Activated naive CD8-positive, alpha-beta T cell treated with anti-CD3 and anti-CD28 coated beads, Interleukin-2, amount 50 U/mL, for 24 hours (primary cell): ENCODE measurements at regions not wholly inside any gene's neighbourhood (a gene's known extent, or its start where the extent isn't known, plus 50 kb on each side); places are given as distances from the start of the nearest gene placed in this dataset.
"Not testable (repeated sequence)": the region's sequence is repeated elsewhere in the genome, so short reads cannot be mapped to it uniquely, and the experiment has no call there.

Experiments used
- ATAC-seq: fragments of 150-1000 bp; cut with Tn5 transposase; one replicate; pipeline ENCODE4 v1.10.0; 2021
- DNase-seq: peaks from one replicate; pipeline ENCODE4 v3.0.0; 2021
- H3K27ac Mint-ChIP-seq: one replicate; pipeline ENCODE4 v1.8.0; 2021; ENCODE audit warnings: mild to moderate bottlenecking, mixed read lengths
- H3K27me3 Mint-ChIP-seq: one replicate; pipeline ENCODE4 v1.8.0; 2021; ENCODE audit warnings: mixed read lengths
- H3K36me3 Mint-ChIP-seq: one replicate; pipeline ENCODE4 v1.8.0; 2021; ENCODE audit warnings: low read depth, mixed read lengths
- H3K4me1 Mint-ChIP-seq: one replicate; pipeline ENCODE4 v1.8.0; 2021; ENCODE audit warnings: mixed read lengths
- H3K4me3 Mint-ChIP-seq: one replicate; pipeline ENCODE4 v1.8.0; 2021; ENCODE audit warnings: mild to moderate bottlenecking, moderate library complexity, mixed read lengths
- H3K9me3 Mint-ChIP-seq: one replicate; pipeline ENCODE4 v1.8.0; 2021; ENCODE audit warnings: mixed read lengths

GRCh38 chr6:47420394-47421371 is 56.9 kb upstream of the CD2AP start:
- peaks cover under 1% of the 10 kb centered on the region for H3K9me3 Mint-ChIP-seq
- no peak for ATAC-seq
- no peaks in the 10 kb centered on the region for H3K4me1 Mint-ChIP-seq
- H3K27me3 Mint-ChIP-seq: no peaks in the 10 kb centered on the region
- no peak for DNase-seq
- no peak overlapping the region for H3K4me3 Mint-ChIP-seq
- H3K36me3 Mint-ChIP-seq: no peaks in the 10 kb centered on the region
- no peak overlapping the region for H3K27ac Mint-ChIP-seq

- Mint-ChIP-seq H3K9me3 (peaks cover 10% of the 10 kb centered on the region), H3K4me1 (no peaks in the 10 kb centered on the region), H3K36me3 (no peaks in the 10 kb centered on the region), H3K27me3 (no peaks in the 10 kb centered on the region), H3K27ac (no peak overlapping the region), H3K4me3 (no peak overlapping the region)
- ATAC-seq: no peak
- no peak for DNase-seq
Observed at GRCh38 chr6:47423079-47423478, 54.5 kb upstream of the CD2AP start.

- H3K27ac Mint-ChIP-seq: no peak overlapping the region
- H3K36me3 Mint-ChIP-seq: no peaks in the 10 kb centered on the region
- ATAC-seq: no peak
- no peaks in the 10 kb centered on the region for H3K4me1 Mint-ChIP-seq
- H3K9me3 Mint-ChIP-seq: peaks cover 15% of the 10 kb centered on the region
- no peak overlapping the region for H3K4me3 Mint-ChIP-seq
- H3K27me3 Mint-ChIP-seq: no peaks in the 10 kb centered on the region
- no peak for DNase-seq
Observed at GRCh38 chr6:47424436-47424836, 53.2 kb upstream of the CD2AP start.

GRCh38 chr6:47425724-47426123 is 51.9 kb upstream of the CD2AP start:
- H3K27me3 Mint-ChIP-seq, H3K4me1 Mint-ChIP-seq, ATAC-seq: not testable (repeated sequence)

GRCh38 chr6:47426524-47427302 is 50.9 kb upstream of the CD2AP start:
- Mint-ChIP-seq H3K4me1 (no peaks in the 10 kb centered on the region), H3K36me3 (no peaks in the 10 kb centered on the region), H3K27ac (no peak overlapping the region), H3K9me3 (peaks cover 28% of the 10 kb centered on the region), H3K27me3 (no peaks in the 10 kb centered on the region), H3K4me3 (no peak overlapping the region)
- no peak for ATAC-seq
- DNase-seq: no peak

More at GRCh38 chr6:47425724-47426123, 51.9 kb upstream of the CD2AP start:
- not testable (repeated sequence) for H3K4me3 Mint-ChIP-seq, H3K36me3 Mint-ChIP-seq, DNase-seq, H3K27ac Mint-ChIP-seq
- H3K9me3 Mint-ChIP-seq: peaks cover 19% of the 10 kb centered on the region

GRCh38 chr6:47427680-47428079 is 49.9 kb upstream of the CD2AP start:
- DNase-seq: no peak
- Mint-ChIP-seq H3K9me3 (peaks cover 28% of the 10 kb centered on the region), H3K36me3 (no peaks in the 10 kb centered on the region), H3K27me3 (no peaks in the 10 kb centered on the region), H3K4me3 (no peak overlapping the region), H3K27ac (no peak overlapping the region), H3K4me1 (no peaks in the 10 kb centered on the region)
- ATAC-seq: no peak
